Nephron (organoid): ENCODE measurements at regions not wholly inside any gene's neighbourhood (a gene's known extent, or its start where the extent isn't known, plus 50 kb on each side); places are given as distances from the start of the nearest gene placed in this dataset.

ENCODE experiments used
- H3K27ac Mint-ChIP-seq, 3 experiments: 2 replicates each; pipeline ENCODE4 v1.8.0; 2020; ENCODE audit warnings: mixed read lengths in 3 of 3, mild to moderate bottlenecking in 2 of 3, moderate library complexity in 1 of 3
- H3K27me3 Mint-ChIP-seq: 2 replicates; pipeline ENCODE4 v1.8.0; 2021; ENCODE audit warnings: low read depth, mild to moderate bottlenecking, moderate library complexity, mixed read lengths
- H3K36me3 Mint-ChIP-seq: 2 replicates; pipeline ENCODE4 v1.8.0; 2020; ENCODE audit warnings: low read depth, mixed read lengths
- H3K4me1 Mint-ChIP-seq: 2 replicates; pipeline ENCODE4 v1.8.0; 2020; ENCODE audit warnings: mixed read lengths
- H3K4me3 Mint-ChIP-seq, 3 experiments: 2 replicates each; pipeline ENCODE4 v1.8.0; 2020; ENCODE audit warnings: mild to moderate bottlenecking in 3 of 3, mixed read lengths in 3 of 3, moderate library complexity in 2 of 3
- H3K9me3 Mint-ChIP-seq: 2 replicates; pipeline ENCODE4 v1.8.0; 2020; ENCODE audit warnings: mixed read lengths
- TF ChIP-seq, protein P1 (sequence below), 3 experiments: fragments of 200-600 bp; sonication (generic); IDR thresholded peaks; one replicate each; pipeline ENCODE4 v1.5.0; 2021; ENCODE audit warnings: antibody characterized with exemption in 3 of 3; ENCODE audit not compliant: unreplicated experiment in 3 of 3

GRCh38 chr17:77427391-77427991 lies 286.7 kb downstream of the SEC14L1 start:
- no peaks in the 10 kb centered on the region for H3K9me3 Mint-ChIP-seq
- peak overlapping the region; percentile 79 to 98 (median 81) for H3K27ac Mint-ChIP-seq
- TF ChIP-seq, protein P1, sequence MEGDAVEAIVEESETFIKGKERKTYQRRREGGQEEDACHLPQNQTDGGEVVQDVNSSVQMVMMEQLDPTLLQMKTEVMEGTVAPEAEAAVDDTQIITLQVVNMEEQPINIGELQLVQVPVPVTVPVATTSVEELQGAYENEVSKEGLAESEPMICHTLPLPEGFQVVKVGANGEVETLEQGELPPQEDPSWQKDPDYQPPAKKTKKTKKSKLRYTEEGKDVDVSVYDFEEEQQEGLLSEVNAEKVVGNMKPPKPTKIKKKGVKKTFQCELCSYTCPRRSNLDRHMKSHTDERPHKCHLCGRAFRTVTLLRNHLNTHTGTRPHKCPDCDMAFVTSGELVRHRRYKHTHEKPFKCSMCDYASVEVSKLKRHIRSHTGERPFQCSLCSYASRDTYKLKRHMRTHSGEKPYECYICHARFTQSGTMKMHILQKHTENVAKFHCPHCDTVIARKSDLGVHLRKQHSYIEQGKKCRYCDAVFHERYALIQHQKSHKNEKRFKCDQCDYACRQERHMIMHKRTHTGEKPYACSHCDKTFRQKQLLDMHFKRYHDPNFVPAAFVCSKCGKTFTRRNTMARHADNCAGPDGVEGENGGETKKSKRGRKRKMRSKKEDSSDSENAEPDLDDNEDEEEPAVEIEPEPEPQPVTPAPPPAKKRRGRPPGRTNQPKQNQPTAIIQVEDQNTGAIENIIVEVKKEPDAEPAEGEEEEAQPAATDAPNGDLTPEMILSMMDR (IDR thresholded peaks at IDR 0.05; ENCODE audit: unreplicated experiment in 3 of 3) = no peak
- H3K4me1 Mint-ChIP-seq = peaks cover 85% of the 10 kb centered on the region
- H3K4me3 Mint-ChIP-seq = peak overlapping the region in 1 of 3 experiments; percentile 16
- H3K27me3 Mint-ChIP-seq = peaks cover 3% of the 10 kb centered on the region
- no peaks in the 10 kb centered on the region for H3K36me3 Mint-ChIP-seq

GRCh38 chr17:77428020-77428748 lies 287.4 kb downstream of the SEC14L1 start:
- H3K9me3 Mint-ChIP-seq = no peaks in the 10 kb centered on the region
- no peak overlapping the region for H3K4me3 Mint-ChIP-seq
- TF ChIP-seq, protein P1 (IDR thresholded peaks at IDR 0.05; ENCODE audit: unreplicated experiment in 3 of 3) = no peak
- H3K4me1 Mint-ChIP-seq = peaks cover 85% of the 10 kb centered on the region
- no peaks in the 10 kb centered on the region for H3K36me3 Mint-ChIP-seq
- peak overlapping the region in 2 of 3 experiments; percentile 87 to 98 for H3K27ac Mint-ChIP-seq
- H3K27me3 Mint-ChIP-seq = peaks cover 3% of the 10 kb centered on the region

DNA sequence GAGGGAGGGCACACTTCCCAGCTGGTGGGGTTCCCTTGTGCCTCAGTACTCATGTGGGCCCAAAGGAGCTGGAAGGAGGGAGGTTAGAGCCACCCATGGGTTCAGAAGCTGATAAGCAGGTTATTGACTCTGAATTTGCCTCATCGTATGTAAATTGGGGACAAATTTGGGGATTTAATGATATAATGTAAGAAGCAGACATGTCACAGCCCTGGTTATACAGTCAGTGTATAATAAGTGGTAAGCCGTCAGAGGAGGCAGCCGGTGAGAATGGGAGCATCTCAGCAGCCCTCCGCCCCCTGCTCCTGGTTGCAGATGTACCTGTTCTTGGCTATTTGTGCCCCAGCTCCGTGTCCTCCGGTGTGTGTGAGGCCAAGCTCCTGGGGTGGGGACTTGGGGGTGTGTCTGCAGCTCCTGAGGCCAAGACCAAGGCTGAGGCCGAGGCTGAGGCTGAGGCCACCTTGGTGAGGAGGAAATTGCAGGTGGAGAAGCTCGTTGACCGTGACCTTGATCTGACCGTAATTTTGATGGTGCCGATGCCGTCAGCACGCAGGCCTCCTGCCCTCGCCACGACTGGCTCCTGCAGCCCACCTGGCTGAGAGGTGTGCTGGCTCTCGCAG lies 288.1 kb downstream of the SEC14L1 start:
- peak overlapping the region in 1 of 3 experiments; percentile 34 for H3K4me3 Mint-ChIP-seq
- TF ChIP-seq, protein P1 (IDR thresholded peaks at IDR 0.05; ENCODE audit: unreplicated experiment in 3 of 3) = no peak
- peaks cover 82% of the 10 kb centered on the region for H3K4me1 Mint-ChIP-seq

DNA sequence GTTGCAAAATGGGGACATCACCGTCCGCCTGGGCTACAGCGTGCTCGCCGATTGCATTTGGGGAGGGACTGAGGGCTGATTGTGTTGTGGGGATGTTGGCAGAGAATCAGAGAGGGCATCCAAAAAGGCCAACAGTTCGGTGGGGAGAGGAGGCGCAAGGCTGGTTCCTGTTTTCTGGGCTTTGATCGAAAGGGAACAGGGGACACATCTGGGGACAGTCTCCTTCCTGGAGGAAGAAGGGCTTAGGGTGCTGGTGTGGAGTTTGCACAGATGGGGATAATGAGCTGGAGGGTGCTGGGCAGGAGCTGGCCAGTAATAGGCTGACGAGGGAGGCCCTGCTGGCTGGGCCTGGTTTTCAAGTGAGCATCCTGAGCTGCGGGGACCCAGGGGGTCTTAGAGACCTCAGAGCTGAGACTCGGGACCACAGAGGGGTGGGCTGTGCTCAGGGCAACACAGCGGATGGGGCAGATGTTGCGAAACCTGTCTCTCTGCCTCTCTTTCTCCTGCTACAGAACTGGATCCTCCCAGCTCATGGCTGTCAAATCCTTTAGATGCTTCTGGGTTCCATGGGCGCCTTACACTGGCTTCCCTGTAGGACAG lies 288.7 kb downstream of the SEC14L1 start:
- peak overlapping the region; percentile 81 to 98 (median 87) for H3K27ac Mint-ChIP-seq
- H3K27me3 Mint-ChIP-seq = peaks cover 3% of the 10 kb centered on the region
- TF ChIP-seq, protein P1 (IDR thresholded peaks at IDR 0.05; ENCODE audit: unreplicated experiment in 3 of 3) = no peak
- peaks cover 83% of the 10 kb centered on the region for H3K4me1 Mint-ChIP-seq
- H3K4me3 Mint-ChIP-seq = peak overlapping the region in 1 of 3 experiments; percentile 34
- no peaks in the 10 kb centered on the region for H3K36me3 Mint-ChIP-seq
- H3K9me3 Mint-ChIP-seq = no peaks in the 10 kb centered on the region

More for the DNA sequence above, 288.1 kb downstream of the SEC14L1 start:
- H3K9me3 Mint-ChIP-seq = no peaks in the 10 kb centered on the region
- peak overlapping the region; percentile 81 to 98 (median 87) for H3K27ac Mint-ChIP-seq
- no peaks in the 10 kb centered on the region for H3K36me3 Mint-ChIP-seq
- peaks cover 3% of the 10 kb centered on the region for H3K27me3 Mint-ChIP-seq

DNA sequence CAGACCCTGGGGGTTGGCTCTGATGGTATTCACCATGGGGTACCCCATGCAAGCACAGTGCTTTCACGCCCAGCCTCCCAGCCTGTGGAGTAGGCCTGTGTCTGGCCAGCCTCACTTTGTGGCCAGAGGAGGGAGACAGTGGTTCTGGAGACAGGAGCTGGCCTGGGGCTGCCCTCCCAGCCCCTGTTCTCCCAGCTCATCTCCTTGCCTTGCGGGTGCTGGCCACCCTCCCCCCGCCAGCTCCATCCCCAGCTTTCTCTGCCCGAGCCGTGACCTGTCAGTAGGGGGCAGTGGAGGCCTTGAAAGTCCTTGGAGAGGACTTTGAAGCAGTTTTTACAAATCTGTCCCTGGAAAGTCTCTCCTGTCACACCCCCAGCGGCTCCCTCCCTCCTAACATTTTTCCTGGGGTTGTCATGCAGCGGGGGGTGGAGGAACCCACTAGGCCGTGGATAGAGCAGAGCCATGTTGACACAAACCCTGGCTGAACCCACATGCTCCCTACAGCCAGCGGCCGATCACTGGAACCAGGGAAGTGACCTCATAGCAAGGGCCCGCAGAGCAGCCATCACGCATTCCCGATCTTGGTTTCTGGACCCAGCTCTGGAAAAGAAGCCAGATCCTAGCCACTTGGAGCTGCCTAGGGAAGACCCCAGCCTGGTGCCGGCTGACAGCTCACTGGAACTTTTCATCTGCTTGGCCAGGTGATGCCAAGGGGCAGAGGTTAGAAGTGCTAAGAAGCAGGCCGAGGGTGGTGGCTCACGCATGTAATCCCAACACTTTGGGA lies 289.4 kb downstream of the SEC14L1 start:
- H3K36me3 Mint-ChIP-seq = no peaks in the 10 kb centered on the region
- H3K4me1 Mint-ChIP-seq = peaks cover 86% of the 10 kb centered on the region
- H3K27me3 Mint-ChIP-seq = peaks cover 3% of the 10 kb centered on the region
- TF ChIP-seq, protein P1 (IDR thresholded peaks at IDR 0.05; ENCODE audit: unreplicated experiment in 3 of 3) = peak; percentile 64 to 80 (median 71)
- peak overlapping the region in 1 of 3 experiments; percentile 12 for H3K4me3 Mint-ChIP-seq
- no peaks in the 10 kb centered on the region for H3K9me3 Mint-ChIP-seq
- H3K27ac Mint-ChIP-seq = peak overlapping the region; percentile 81 to 98 (median 87)
